Thymus (tissue), 11 donors: ENCODE measurements at regions not wholly inside any gene's neighbourhood (a gene's known extent, or its start where the extent isn't known, plus 50 kb on each side); places are given as distances from the start of the nearest gene placed in this dataset.
"Not testable (repeated sequence)": the region's sequence is repeated elsewhere in the genome, so short reads cannot be mapped to it uniquely, and the experiment has no call there.

Source experiments
- DNase-seq, 9 donors: peaks; one replicate each; pipeline ENCODE4 v3.0.0-alpha.2; 2013; ENCODE audit warnings: low spot score in 9 of 9, low read depth in 6 of 9, missing footprints in 1 of 9
- H3K27ac ChIP-seq, 2 donors: one replicate each; pipeline ENCODE4 v1.5.1; 2013; ENCODE audit warnings: control low read depth in 1 of 2, low read depth in 1 of 2, low read length in 1 of 2, mild to moderate bottlenecking in 1 of 2, moderate library complexity in 1 of 2
- H3K27me3 ChIP-seq, 2 donors: one replicate each; pipeline ENCODE4 v1.5.1; 2013; ENCODE audit warnings: low read length in 1 of 2; ENCODE audit not compliant: control insufficient read depth in 2 of 2, insufficient read depth in 1 of 2
- H3K36me3 ChIP-seq, 2 donors: one replicate each; pipeline ENCODE4 v1.5.1; 2013; ENCODE audit warnings: low read length in 1 of 2, mild to moderate bottlenecking in 1 of 2, moderate library complexity in 1 of 2; ENCODE audit not compliant: control insufficient read depth in 2 of 2, insufficient read depth in 2 of 2
- H3K4me1 ChIP-seq, 2 donors: one replicate each; pipeline ENCODE4 v1.5.1; 2013; ENCODE audit warnings: low read length in 2 of 2; ENCODE audit not compliant: control insufficient read depth in 2 of 2, insufficient read depth in 2 of 2
- H3K4me3 ChIP-seq, 2 donors: one replicate each; pipeline ENCODE4 v1.5.1; 2013; ENCODE audit warnings: low read length in 2 of 2, control low read depth in 1 of 2, mild to moderate bottlenecking in 1 of 2
- H3K9me3 ChIP-seq, 2 donors: one replicate each; pipeline ENCODE4 v1.5.1; 2013; ENCODE audit warnings: low read length in 1 of 2, mild to moderate bottlenecking in 1 of 2; ENCODE audit not compliant: control insufficient read depth in 2 of 2, insufficient read depth in 1 of 2
- WGBS: extraction: QIAGEN DNeasy Blood & Tissue Kit; methylation state at CpG from one replicate; pipeline ENCODE4 v1.1.7; 2013; 5-methylcytosine and 5-hydroxymethylcytosine counted together
- donor health status: healthy.

DNA sequence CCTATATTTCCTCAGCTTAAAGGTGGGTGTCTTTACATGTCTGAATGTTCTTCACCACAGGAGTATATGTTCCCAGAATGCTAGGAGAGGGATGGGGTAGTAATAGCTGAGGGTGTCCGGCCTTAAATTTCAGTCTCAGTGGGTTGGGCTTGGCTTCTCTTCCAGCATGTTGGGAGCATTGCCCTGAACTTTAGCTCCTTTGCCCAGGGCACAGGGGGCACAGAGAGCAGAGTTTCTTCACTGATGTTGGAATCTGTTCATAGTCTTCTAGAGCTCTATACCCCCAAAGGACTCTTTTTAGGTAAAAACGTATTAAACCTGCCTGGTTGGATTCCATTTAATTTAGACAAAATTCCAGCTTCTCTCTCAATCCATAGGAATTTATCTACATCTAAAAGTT, 154.4 kb upstream of the GCFC2 start:
- DNase-seq = no peak
- WGBS = 92% methylated on average over 2 of the region's 2 CpGs
- Histone ChIP-seq H3K27me3 (no peaks in the 10 kb centered on the region), H3K4me1 (no peaks in the 10 kb centered on the region), H3K36me3 (no peaks in the 10 kb centered on the region), H3K27ac (no peak overlapping the region), H3K9me3 (no peaks in the 10 kb centered on the region), H3K4me3 (no peak overlapping the region)

- DNase-seq = no peak
- no peaks in the 10 kb centered on the region for H3K4me1 ChIP-seq
- H3K4me3 ChIP-seq = no peak overlapping the region
These were observed 151.8 kb upstream of the GCFC2 start for GRCh38 chr2:75862547-75862946.

GRCh38 chr2:75853436-75853835, 142.7 kb upstream of the GCFC2 start:
- H3K36me3 ChIP-seq = no peaks in the 10 kb centered on the region

More at GRCh38 chr2:75862547-75862946, 151.8 kb upstream of the GCFC2 start:
- WGBS = 89% methylated on average over 3 of the region's 3 CpGs
- H3K9me3 ChIP-seq = no peaks in the 10 kb centered on the region
- H3K36me3 ChIP-seq = no peaks in the 10 kb centered on the region
- no peaks in the 10 kb centered on the region for H3K27me3 ChIP-seq
- no peak overlapping the region for H3K27ac ChIP-seq

GRCh38 chr2:75852639-75853038, 141.9 kb upstream of the GCFC2 start:
- DNase-seq = no peak
- WGBS = 95% methylated on average over 2 of the region's 2 CpGs
- Histone ChIP-seq H3K9me3 (peaks cover 0 to 9% of the 10 kb centered on the region in 2 donors), H3K27me3 (no peaks in the 10 kb centered on the region), H3K36me3 (no peaks in the 10 kb centered on the region), H3K4me3 (no peak overlapping the region), H3K27ac (no peak overlapping the region), H3K4me1 (no peaks in the 10 kb centered on the region)

More at GRCh38 chr2:75853436-75853835, 142.7 kb upstream of the GCFC2 start:
- H3K4me1 ChIP-seq = no peaks in the 10 kb centered on the region
- no peaks in the 10 kb centered on the region for H3K27me3 ChIP-seq
- peaks cover 0 to 9% of the 10 kb centered on the region in 2 donors for H3K9me3 ChIP-seq
- no peak overlapping the region for H3K4me3 ChIP-seq
- H3K27ac ChIP-seq = no peak overlapping the region
- no peak for DNase-seq

DNA sequence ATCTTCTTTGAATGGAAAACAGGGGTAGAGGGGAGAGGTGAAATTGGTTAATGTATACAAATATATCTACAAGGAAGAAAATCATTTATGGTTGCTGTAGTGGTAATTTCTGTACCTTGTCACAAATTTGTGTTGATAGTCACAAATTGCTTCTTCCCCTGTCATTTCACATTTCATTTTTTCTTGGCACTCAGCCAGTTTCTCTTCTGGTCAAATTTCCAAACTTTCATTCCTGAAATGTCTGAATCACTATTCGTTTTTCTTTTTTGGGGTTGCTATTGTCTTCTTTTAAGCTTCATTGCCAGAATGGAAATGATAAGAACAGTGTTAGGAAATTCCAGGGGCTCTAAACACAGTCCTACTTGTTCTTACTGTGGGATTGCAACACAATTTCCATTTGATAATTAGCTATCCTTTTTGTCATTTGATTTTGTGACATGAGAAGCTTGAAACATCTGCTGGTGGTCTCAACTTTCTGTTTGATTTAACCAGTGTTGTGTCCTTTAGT, 136.0 kb upstream of the GCFC2 start:
- Histone ChIP-seq H3K9me3 (no peaks in the 10 kb centered on the region), H3K27ac (no peak overlapping the region), H3K36me3 (no peaks in the 10 kb centered on the region), H3K4me3 (no peak overlapping the region), H3K27me3 (no peaks in the 10 kb centered on the region), H3K4me1 (no peaks in the 10 kb centered on the region)
- no peak for DNase-seq
- WGBS = 51% methylated on average over 1 of the region's 1 CpG

GRCh38 chr2:75844651-75845050, 133.9 kb upstream of the GCFC2 start:
- H3K27ac ChIP-seq = no peak overlapping the region
- no peaks in the 10 kb centered on the region for H3K9me3 ChIP-seq
- no peaks in the 10 kb centered on the region for H3K27me3 ChIP-seq
- H3K4me3 ChIP-seq = no peak overlapping the region
- H3K36me3 ChIP-seq = no peaks in the 10 kb centered on the region
- no peak for DNase-seq
- H3K4me1 ChIP-seq = no peaks in the 10 kb centered on the region

DNA sequence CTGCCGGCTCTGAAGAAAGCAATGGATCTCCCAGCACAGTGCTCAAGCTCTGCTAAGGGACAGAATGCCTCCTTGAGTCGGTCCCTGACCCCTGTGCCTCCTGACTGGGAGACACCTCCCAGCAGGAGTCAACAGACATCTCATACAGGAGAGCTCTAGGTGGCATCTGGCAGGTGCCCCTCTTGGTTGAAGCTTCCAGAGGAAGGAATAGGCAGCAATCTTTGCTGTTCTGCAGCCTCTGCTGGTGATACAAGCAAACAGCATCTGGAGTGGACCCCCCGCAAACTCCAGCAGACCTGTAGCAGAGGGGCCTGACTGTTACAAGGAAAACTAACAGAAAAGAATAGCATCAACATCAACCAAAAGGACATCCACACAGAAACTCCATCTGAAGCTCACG, 123.9 kb upstream of the GCFC2 start:
- H3K36me3 ChIP-seq, DNase-seq, H3K27me3 ChIP-seq, H3K4me1 ChIP-seq, H3K27ac ChIP-seq, H3K9me3 ChIP-seq, H3K4me3 ChIP-seq: not testable (repeated sequence)
- 87% methylated on average over 4 of the region's 4 CpGs for WGBS

- DNase-seq = no peak
- Histone ChIP-seq H3K27ac (no peak overlapping the region), H3K4me1 (no peaks in the 10 kb centered on the region), H3K9me3 (no peaks in the 10 kb centered on the region), H3K27me3 (no peaks in the 10 kb centered on the region), H3K36me3 (no peaks in the 10 kb centered on the region), H3K4me3 (no peak overlapping the region)
- WGBS = 77% methylated on average over 2 of the region's 2 CpGs
These were observed 122.7 kb upstream of the GCFC2 start for GRCh38 chr2:75833386-75833785.

DNA sequence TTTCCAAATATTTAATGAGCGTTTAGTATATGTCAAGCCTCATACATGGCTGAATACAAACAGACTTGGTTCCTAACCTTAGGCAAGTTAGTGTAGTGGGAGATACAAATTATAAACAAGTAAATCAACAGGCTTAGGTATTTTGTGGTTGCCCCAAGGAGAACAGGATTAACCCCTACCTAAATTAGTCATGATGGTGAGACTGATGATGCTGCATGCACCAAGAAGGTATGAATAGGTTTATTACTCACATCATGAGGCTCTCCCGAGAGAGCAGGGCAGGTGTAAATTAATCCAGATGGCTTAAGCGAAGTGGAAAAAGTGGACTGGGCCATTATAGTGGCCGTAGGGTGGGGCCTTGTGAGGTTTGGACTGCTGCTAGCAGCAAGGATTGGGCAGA, 118.1 kb upstream of the GCFC2 start:
- no peak for DNase-seq
- Histone ChIP-seq H3K4me3 (no peak overlapping the region), H3K27me3 (no peaks in the 10 kb centered on the region), H3K27ac (no peak overlapping the region), H3K4me1 (no peaks in the 10 kb centered on the region), H3K36me3 (no peaks in the 10 kb centered on the region), H3K9me3 (no peaks in the 10 kb centered on the region)
- WGBS = 88% methylated on average over 4 of the region's 4 CpGs

- not testable (repeated sequence) for H3K4me1 ChIP-seq, H3K27me3 ChIP-seq, H3K9me3 ChIP-seq, H3K27ac ChIP-seq, DNase-seq, H3K36me3 ChIP-seq, H3K4me3 ChIP-seq
- WGBS = 99% methylated on average over 1 of the region's 1 CpG
These were observed 112.8 kb upstream of the GCFC2 start for GRCh38 chr2:75823515-75823914.
